Lung (tissue), 11 donors: ENCODE measurements at regions not wholly inside any gene's neighbourhood (a gene's known extent, or its start where the extent isn't known, plus 50 kb on each side); places are given as distances from the start of the nearest gene placed in this dataset.
"Not testable (repeated sequence)": the region's sequence is repeated elsewhere in the genome, so short reads cannot be mapped to it uniquely, and the experiment has no call there.

Source experiments
- ATAC-seq: fragments of 200-7000 bp; cut with Tn5 transposase; one replicate; pipeline ENCODE4 v1.9.1; 2020; ENCODE audit warnings: moderate number of reproducible peaks; ENCODE audit not compliant: insufficient read depth, low FRiP score
- DNase-seq, 3 donors: peaks; one replicate each; pipeline ENCODE4 v3.0.0-alpha.2; 2013 to 2017
- H3K27ac ChIP-seq, 2 donors: one replicate each; pipeline ENCODE4 v1.5.1; 2013; ENCODE audit warnings: mild to moderate bottlenecking in 2 of 2, moderate library complexity in 2 of 2, control low read depth in 1 of 2, inconsistent platforms in 1 of 2, low read depth in 1 of 2, low read length in 1 of 2
- H3K27me3 ChIP-seq, 3 donors: one replicate each; pipeline ENCODE4 v1.5.1; 2013; ENCODE audit warnings: low read length in 2 of 3; ENCODE audit not compliant: control insufficient read depth in 3 of 3, insufficient read depth in 3 of 3
- H3K36me3 ChIP-seq, 4 donors: one replicate each; pipeline ENCODE4 v1.5.1; 2013; ENCODE audit warnings: low read length in 4 of 4, mild to moderate bottlenecking in 1 of 4, moderate library complexity in 1 of 4; ENCODE audit not compliant: control insufficient read depth in 4 of 4, insufficient read depth in 4 of 4
- H3K4me1 ChIP-seq, 5 donors: one replicate each; pipeline ENCODE4 v1.5.1; 2013; ENCODE audit warnings: low read length in 5 of 5, mild to moderate bottlenecking in 2 of 5, moderate library complexity in 1 of 5; ENCODE audit not compliant: control insufficient read depth in 5 of 5, insufficient read depth in 5 of 5
- H3K4me3 ChIP-seq: one replicate; pipeline ENCODE4 v1.5.1; 2013; ENCODE audit warnings: mild to moderate bottlenecking, control low read depth, moderate library complexity
- H3K9ac ChIP-seq, 2 donors: one replicate each; pipeline ENCODE4 v1.5.1; 2013; ENCODE audit warnings: low read length in 2 of 2, control low read depth in 1 of 2; ENCODE audit not compliant: insufficient read depth in 1 of 2
- H3K9me3 ChIP-seq, 4 donors: one replicate each; pipeline ENCODE4 v1.5.1; 2013; ENCODE audit warnings: low read length in 3 of 4, mild to moderate bottlenecking in 1 of 4, moderate library complexity in 1 of 4; ENCODE audit not compliant: control insufficient read depth in 4 of 4, insufficient read depth in 3 of 4
- WGBS, 2 donors: extraction: QIAGEN DNeasy Blood & Tissue Kit; methylation state at CpG; one replicate each; pipeline ENCODE4 v1.1.7; 2013; 5-methylcytosine and 5-hydroxymethylcytosine counted together
- TF ChIP-seq, protein P1 (sequence below): IDR thresholded peaks from 2 replicates; pipeline ENCODE4 v1.5.1; 2012; ENCODE audit warnings: mild to moderate bottlenecking; ENCODE audit errors: control extremely low read depth, extremely low read depth
- donor health status: control.
- donor health status: control.
- donor health status: Bipolar disorder and iron deficiency.
- donor health status: healthy.
- donor health status: DM: yes; HTN: yes; CAD: no.

- no peak for ATAC-seq
- no peaks in the 10 kb centered on the region for H3K36me3 ChIP-seq
- TF ChIP-seq, protein P1, sequence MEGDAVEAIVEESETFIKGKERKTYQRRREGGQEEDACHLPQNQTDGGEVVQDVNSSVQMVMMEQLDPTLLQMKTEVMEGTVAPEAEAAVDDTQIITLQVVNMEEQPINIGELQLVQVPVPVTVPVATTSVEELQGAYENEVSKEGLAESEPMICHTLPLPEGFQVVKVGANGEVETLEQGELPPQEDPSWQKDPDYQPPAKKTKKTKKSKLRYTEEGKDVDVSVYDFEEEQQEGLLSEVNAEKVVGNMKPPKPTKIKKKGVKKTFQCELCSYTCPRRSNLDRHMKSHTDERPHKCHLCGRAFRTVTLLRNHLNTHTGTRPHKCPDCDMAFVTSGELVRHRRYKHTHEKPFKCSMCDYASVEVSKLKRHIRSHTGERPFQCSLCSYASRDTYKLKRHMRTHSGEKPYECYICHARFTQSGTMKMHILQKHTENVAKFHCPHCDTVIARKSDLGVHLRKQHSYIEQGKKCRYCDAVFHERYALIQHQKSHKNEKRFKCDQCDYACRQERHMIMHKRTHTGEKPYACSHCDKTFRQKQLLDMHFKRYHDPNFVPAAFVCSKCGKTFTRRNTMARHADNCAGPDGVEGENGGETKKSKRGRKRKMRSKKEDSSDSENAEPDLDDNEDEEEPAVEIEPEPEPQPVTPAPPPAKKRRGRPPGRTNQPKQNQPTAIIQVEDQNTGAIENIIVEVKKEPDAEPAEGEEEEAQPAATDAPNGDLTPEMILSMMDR, result no peak
Observed at GRCh38 chrX:122344816-122345215, 839.3 kb upstream of the GRIA3 start.

DNA sequence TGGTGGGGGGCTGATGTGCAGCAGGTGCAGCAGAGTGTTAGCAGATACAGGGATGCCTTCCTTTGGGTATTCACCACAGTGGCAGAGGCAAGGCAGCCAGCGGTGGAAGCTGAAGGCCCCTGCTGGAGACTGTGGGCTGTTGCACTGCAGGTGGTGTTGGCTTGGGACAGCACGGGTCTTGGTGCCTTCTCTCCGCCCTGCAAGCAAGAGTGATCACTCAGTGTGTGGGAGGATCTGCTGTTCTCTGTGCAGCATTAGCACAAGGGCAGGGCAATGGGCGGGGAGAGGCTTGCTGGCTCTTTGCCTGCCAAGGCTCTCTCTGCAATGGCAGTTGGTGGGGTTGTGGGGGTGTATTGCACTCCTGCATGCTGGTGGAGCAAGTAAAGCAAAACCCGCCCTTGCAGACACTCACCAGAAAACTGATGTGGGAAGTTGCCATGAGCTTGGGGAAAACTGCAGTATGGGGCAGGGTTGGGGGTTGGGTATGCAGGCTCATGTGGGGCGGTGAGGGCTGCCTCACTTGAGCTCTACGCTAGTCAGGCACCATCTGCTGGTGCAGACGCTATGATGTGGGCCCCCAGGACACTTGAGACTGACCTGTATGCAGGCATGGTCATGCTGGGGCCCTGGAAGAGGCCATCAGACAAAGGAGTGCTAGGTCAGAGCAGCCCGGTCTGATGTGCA is 820.8 kb upstream of the GRIA3 start:
- Histone ChIP-seq H3K27me3 (no peaks in the 10 kb centered on the region), H3K27ac (no peak overlapping the region), H3K9ac (no peak overlapping the region), H3K4me1 (no peaks in the 10 kb centered on the region), H3K9me3 (peaks cover 0 to 11% (median 0%) of the 10 kb centered on the region in 4 donors), H3K36me3 (no peaks in the 10 kb centered on the region), H3K4me3 (no peak overlapping the region)
- no peak for DNase-seq
- no peak for ATAC-seq
- TF ChIP-seq, protein P1, result no peak
- WGBS, 2 donors, result 64 to 88% methylated on average over 8 to 9 of the region's 9 CpGs

More at GRCh38 chrX:122344816-122345215, 839.3 kb upstream of the GRIA3 start:
- H3K27ac ChIP-seq, result no peak overlapping the region
- DNase-seq, result no peak
- WGBS, 2 donors, result 75 to 89% methylated on average over 3 of the region's 3 CpGs
- H3K4me3 ChIP-seq, result no peak overlapping the region
- peaks cover 0 to 4% (median 1%) of the 10 kb centered on the region in 4 donors for H3K9me3 ChIP-seq
- no peaks in the 10 kb centered on the region for H3K27me3 ChIP-seq
- H3K4me1 ChIP-seq, result no peaks in the 10 kb centered on the region
- H3K9ac ChIP-seq, result no peak overlapping the region

DNA sequence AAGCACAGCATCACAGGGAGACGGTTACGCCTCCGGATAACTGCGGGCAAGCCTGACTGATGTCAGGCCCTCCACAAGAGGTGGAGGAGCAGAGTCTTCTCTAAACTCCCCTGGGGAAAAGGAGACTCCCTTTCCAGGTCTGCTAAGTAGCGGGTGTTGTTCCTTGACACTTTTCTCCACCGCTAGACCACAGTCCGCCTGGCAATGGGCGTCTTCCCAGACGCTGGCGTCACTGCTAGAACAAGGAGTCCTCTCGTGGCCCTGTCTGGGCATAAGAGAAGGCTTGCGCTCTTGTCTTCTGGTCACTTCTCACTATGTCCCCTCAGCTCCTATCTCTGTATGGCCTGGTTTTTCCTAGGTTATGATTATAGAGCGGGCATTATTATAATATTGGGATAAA is 808.5 kb upstream of the GRIA3 start:
- 92 to 97% methylated on average over 13 of the region's 13 CpGs for WGBS, 2 donors
- not testable (repeated sequence) for DNase-seq, H3K9me3 ChIP-seq, H3K27me3 ChIP-seq, H3K9ac ChIP-seq, H3K4me3 ChIP-seq, H3K4me1 ChIP-seq, ATAC-seq, H3K27ac ChIP-seq, H3K36me3 ChIP-seq

- Histone ChIP-seq H3K9me3 (peaks cover 0 to 5% (median 0%) of the 10 kb centered on the region in 4 donors), H3K4me1 (peaks cover 0 to 1% (median 0%) of the 10 kb centered on the region in 5 donors), H3K4me3 (no peak overlapping the region), H3K9ac (no peak overlapping the region), H3K36me3 (no peaks in the 10 kb centered on the region), H3K27me3 (no peaks in the 10 kb centered on the region), H3K27ac (no peak overlapping the region)
- TF ChIP-seq, protein P1, result no peak
- 87 to 90% methylated on average over 15 to 19 of the region's 19 CpGs for WGBS, 2 donors
- ATAC-seq, result no peak
- no peak for DNase-seq
Observed at GRCh38 chrX:122389005-122389404, 795.1 kb upstream of the GRIA3 start.
